ENCODE measurements at regions not wholly inside any gene's neighbourhood (a gene's known extent, or its start where the extent isn't known, plus 50 kb on each side); places are given as distances from the start of the nearest gene placed in this dataset.

DNA sequence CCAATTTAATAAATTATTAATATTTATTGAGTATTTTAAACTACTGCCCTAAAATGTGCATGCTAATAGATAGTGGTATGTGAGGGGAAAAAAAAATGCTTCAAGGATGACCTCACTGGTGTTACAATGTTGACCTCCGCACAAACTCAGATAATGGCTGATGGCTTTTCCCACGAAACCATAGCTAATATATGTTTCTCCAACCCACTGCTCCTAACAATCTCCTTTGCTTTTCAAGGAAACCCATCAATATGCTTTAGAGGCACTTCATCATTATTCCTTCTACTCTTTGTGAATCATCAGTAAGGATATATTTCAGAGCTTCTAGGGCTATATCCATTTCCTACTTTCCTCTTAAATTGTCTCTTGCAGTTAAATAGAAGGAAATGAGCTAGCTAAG is 1752.0 kb upstream of the TENM3 start:
- DNase-seq (ENCODE audit: low read depth) = no peak

DNA sequence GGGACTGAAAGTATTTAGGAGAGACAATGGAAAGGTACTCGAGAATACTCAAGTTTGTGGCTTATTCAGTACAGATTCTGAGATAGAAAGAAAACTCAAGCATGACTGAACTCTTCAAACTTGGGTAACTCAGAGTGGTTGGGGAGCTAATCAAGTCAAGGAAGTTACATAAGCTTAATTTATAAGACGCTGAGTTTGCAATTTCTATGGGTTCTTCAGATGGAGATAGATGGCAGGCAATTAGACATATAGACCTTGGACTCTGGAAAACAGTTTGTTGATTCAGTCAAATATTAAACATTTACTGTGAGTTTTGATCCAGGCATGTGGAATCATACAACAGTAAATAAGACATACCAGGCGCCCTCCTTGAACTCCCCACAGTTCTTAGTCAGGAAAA is 1749.9 kb upstream of the TENM3 start:
- no peak for DNase-seq (ENCODE audit: low read depth)

DNA sequence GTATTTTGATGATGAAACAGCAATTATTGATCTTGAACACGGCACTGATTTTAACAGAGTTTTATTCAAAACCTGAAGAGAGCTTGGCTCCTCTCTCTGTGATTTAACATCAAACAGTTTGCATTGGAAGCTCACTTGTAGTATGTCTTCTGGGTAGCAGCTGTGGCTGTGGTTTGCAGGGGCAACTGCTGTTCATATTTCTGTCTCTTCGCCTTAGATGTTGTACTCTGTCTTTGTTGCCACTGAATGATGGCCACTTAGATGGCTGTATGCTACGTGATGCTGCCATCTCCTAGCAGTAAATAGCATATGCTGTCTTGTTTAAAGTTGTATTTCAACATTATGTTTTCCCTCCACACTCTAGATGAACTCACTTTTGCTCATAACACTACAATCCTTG is 1743.0 kb upstream of the TENM3 start:
- DNase-seq (ENCODE audit: low read depth) = no peak

DNA sequence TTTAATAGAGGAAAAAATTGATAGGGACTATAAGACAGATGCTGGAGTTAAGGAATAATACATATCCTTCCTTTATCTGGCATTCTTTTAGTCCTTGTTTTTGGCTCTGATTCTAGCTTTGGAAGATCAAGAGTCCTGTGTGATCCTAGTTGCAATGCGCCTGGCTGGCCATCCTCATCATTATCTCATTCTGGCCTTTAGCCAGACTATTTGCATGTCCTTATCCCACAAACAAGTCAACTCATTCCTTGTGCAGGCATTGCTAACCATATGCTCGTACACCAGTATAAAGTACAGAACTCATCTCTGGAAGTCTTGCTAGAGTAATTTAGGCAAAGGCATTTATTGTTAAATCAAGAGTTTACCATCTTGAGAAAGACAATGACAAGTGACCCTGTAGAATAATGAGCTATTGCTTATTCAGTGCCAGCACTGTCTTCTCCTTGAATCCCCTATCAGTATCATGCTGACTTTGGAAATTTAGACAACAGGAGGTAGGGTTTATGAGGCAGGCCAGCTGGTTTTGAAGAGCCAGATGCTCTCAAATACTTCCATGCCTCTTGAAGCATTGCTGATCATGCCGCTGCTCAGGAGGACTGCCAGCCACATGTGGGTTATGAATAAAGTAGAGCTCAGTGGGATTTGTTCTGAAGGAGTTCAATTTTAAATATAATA is 1730.3 kb upstream of the TENM3 start:
- no peak for DNase-seq (ENCODE audit: low read depth)

DNA sequence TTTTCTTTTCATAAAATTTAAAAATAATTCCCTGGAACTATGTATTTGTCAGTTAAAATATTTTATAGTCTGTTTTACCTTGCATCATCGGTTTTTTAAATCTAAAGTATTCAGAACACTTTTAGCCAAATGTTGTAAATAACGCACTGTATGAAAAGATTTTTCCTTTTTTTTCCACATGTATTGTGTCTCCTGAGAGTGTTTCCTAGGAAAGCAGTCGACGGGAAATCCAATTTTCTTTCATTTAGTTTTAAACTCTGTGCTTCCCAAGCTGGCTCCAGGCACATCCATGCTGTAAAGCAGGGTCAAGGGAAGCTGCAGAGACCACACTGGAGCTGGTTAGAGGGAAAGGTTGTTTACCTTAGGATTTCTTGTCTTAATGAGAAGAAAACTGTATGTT is 1724.3 kb upstream of the TENM3 start:
- no peak for DNase-seq (ENCODE audit: low read depth)

DNA sequence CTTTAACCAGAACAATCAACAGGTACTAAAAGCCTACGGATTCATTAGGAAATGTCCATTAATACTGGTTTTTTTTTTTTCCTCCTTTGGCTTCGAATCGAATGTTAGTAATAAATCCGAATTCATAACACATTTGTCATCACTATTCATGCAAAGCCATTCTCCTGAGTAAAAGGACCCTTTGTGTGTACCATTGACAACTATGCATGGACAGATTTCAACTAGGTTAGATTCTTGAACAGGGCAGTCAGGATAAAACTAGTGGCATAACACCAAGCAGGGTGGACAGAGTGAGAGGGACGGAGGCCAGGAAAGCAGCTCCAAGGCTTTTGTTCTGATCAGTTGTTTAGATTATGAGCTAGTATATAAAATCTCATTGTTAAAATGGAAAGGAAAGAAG is 1722.0 kb upstream of the TENM3 start:
- no peak for DNase-seq (ENCODE audit: low read depth)

DNA sequence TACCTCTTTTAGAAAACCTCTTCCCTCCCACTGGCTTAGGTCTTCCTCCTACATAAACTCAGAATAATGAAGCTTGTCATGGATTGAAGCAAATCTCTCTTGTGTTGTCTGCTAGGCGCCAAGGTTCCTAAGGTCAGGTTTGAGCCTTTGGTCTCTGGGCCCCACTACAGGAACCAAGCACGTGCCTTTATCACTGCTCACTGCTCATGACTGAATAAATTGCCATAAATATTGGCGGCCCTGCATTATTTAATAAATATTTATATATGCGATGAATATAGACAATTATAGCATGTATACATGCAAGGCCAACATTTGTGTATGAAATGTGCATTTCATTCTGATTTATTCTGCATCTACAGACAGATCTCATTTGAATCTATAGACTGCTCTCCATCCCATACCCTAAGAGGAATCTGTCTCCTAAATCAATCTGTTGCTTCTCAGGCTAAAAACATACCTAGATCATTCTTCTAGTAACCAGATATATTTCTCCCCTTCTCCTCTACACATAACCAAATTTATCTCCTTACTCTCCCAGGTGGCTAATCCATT is 1717.6 kb upstream of the TENM3 start:
- DNase-seq (ENCODE audit: low read depth) = no peak

DNA sequence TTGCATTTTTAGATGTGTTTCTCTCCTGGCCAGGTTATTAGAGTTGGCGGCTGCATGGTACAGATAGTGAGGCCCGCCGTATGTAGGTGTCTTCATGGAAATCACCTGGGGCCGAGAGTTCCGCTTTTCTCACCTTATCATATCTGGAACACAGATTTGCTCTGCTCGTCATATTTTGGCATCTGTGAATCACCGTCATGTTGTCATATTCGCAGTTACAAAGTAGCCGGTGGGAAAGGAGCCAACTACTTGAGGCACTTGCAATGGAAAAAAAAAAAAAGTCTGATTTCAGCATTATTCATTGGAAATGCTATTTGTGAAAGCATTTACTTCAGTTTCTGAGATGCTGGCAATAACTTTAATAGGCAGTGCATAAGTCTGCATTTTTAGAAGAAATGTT is 1715.2 kb upstream of the TENM3 start:
- no peak for DNase-seq (ENCODE audit: low read depth)

DNA sequence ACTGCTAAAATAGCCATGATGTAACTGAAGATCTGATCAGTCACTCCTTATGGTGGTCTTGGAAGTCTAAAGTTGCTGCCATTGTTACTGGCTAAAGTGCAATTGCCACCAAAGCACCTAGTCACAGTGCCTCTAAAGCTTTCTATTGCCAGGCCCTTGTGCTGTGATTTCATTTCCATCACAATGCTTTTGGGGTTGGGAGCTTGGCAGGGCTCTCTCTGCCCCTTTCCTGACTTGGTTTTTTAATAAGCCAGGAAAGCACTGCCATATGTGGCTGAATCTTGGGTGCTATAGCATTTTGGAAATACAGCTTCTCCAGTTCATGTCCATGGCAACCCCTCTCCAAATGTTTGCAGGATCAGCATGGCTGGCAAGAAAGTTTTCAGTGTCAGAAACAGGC is 1712.4 kb upstream of the TENM3 start:
- no peak for DNase-seq (ENCODE audit: low read depth)

DNA sequence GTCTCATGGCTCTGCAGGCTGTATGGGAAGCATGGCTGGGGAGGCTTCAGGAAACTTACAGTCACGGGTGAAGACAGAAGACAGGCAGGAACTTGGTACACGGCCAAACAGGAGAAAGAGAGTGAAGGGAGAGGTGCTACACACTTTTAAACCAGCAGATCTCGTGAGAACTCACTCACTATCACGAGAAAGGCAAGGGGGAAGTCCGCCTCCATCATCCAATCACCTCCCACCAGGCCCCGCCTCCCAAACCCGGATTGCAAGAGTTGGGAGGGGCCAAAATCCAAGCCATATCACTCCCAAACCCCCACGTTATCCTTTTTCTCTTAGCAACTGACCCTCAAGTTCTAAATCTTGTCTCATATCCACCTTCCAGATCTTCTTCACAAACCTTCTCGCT is 1710.5 kb upstream of the TENM3 start:
- no peak for DNase-seq (ENCODE audit: low read depth)

DNA sequence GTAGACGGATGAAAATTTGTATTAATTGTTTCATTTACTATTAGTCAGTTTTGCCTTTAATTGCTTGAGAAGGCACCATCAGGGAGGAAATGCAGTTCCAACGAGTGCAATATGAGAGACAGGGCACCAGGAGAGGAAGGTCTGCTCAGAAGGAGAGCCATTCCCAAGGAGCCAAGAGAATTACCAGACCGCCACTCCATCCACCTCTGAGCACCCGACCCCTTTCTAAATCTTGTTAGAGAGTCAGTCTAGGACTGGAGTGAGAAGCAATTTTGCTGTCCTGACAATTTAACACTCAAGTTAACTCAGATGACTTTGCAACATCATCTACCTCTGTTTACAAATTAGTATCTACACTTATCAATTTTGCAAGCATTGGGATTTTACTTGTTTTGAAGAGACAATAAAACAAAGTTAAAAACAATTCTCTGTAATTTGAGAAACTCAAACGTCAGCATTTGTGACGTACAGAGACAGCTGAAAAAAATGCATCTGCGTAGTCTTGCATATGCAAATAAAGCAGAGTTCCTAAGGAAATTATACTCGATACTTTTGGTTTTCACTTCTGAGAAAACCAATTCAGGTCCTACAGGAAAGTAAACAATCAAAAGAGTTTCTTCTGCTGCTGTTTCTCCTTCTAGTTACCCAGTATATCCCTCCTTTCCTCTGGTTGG is 1704.7 kb upstream of the TENM3 start:
- DNase-seq (ENCODE audit: low read depth) = no peak

DNA sequence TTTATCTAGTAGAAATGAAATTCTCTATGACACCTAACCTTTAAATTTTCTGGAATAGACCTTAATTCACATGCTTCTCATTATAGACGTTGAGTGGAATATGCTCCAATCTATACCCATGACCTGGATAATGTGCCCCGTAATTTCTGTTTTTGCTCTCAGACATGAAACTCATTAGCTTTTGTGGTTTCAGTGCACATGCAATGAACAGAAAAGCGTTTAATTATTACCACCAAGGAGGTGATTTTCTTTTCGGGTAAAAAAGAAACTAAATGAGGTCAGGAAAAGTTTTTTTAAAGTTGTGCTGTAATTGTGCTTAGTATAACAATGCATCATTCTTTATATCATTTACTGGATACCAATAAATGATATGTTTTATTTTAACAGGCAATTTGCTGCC is 1703.9 kb upstream of the TENM3 start:
- no peak for DNase-seq (ENCODE audit: low read depth)

DNA sequence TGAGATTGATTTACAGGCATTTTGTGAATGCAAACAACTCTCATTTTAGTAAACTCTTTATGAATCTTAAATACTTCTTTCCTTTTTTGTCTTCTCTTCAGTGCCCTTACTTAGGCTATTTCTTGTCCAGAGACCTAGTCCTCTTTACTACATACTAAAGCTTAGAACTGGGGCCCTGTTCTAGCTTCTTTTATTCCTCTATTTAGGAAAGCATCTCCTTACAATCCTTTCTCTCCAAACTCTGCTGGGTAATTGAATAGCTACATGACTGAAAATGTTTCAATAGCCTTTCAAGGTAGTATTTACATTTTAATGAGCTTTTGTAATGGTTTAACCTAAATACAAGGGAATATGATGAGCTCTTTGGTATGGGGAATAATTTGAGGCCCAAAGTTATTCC is 1701.5 kb upstream of the TENM3 start:
- DNase-seq (ENCODE audit: low read depth) = no peak

DNA sequence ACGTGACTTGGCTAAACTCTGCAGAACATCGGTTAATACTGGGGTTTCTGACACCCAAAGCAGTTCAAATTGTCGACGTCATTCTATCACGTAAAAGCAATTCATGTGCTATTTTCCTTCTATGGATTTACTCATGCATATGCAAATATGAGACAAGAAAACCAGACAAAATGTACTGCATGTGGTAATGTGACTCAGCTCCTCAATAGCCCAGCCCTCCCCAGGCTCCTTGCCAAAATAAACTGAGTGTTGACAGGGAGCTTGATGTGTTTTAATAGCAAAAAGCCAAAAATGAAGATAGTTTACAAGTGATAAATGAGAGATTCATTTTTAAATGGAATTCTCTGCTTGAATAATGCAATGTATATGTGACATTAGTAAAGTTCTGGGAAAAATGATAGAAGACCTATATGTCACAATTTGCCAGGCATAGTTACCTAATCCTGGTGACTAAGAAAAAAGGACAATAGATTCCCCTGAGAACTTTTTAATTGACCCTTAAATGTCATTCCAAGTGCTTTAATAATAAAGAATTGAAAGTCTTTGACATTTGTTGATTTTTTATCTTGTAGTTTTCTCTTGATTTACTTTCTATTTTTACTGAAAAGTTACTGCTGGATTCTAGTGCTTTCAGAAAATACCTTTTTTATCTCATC is 1700.6 kb upstream of the TENM3 start:
- DNase-seq (ENCODE audit: low read depth) = no peak

DNA sequence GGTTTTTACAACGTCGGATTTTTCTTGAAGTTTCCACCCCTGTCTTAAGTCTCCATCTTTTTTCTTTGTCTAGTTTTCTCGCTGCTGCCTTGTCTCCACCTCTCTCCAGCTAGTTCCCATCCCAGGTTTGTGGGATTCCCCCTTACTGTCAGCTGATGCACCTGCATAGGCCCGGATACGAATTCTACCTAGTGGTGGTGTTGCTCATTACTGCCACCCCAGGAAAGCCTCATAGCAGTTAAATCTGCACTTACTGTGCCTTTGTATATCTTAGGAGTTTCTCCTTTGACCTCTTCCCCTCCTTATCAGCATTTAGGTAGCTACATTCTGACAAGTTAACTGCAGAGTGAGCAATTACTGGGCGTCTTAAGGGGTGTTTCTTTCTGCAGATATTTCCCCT is 1693.1 kb upstream of the TENM3 start:
- no peak for DNase-seq (ENCODE audit: low read depth)

DNA sequence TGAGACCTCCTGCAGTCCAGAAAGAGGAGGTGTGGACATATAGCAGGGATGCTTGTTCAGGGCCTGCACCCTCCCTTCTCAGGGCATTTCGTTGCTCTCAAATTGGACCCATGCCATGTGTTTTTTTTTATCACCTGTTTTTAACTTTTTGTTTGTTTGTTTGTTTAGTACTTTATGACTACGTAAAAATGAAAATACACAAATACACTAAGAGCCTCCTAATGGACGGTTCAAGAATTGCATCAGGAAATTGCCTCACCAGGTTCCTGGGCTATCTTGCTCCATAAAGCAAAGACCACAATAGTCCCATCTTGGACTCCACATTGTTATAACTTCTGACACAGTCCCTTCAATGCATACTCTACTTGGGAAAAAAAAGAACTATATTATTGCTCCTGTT is 1685.9 kb upstream of the TENM3 start:
- no peak for DNase-seq (ENCODE audit: low read depth)

DNA sequence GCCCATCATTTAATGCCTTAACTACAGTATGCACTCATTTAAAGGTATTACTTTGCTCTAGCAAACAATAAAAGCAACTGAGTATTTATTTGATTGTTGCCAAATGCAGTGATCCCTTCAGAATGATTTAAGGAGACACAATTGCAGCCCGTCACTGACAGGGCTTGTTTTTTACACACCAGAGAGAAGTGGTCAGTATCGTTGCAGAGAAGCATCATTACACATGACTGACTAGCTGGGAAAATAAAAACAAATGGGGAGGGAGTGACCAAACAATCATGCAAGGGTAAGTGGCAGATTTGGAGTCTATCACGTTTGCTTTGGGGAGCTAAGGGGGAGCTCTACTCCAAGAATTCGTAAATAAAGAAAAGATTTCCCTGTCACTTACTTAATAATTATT is 1685.3 kb upstream of the TENM3 start:
- DNase-seq (ENCODE audit: low read depth) = no peak

DNA sequence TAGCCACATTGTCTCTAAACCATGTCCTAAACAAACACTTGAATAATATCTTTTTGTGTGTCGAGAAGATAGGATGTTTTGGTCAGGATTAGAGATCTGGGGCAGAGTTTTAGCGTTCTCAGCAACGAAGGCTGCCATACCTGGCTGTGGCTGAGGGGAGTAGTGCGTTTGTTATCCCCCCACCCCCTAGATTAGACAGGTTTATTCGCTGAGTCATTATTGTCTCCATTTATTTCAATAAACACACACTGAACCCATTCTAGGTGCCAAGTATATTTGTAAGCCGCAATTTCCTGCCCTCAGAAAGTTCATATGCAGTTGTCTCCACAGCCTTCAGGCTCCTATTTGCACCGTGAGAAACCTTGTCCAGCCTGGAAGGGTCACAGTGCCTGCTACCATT is 1684.8 kb upstream of the TENM3 start:
- DNase-seq (ENCODE audit: low read depth) = no peak

DNA sequence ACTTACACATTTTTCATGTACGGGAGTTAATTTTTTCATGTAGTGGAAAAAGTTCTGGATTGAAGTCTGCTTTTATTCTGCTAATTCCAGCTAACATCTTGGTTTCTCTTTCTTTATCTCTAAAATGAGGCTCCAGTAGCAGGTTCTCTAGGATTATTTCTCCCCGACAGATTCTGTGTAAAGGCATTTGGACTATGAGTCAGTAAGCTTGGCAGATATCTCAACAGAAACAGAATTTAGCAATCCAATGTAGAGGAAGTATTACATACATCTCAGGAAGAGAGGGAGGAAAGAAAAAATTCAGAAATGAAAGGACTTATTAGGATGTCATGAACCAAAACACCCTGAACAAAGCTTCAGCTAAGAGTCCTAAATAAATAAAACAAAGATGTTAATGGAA is 1682.3 kb upstream of the TENM3 start:
- no peak for DNase-seq (ENCODE audit: low read depth)

DNA sequence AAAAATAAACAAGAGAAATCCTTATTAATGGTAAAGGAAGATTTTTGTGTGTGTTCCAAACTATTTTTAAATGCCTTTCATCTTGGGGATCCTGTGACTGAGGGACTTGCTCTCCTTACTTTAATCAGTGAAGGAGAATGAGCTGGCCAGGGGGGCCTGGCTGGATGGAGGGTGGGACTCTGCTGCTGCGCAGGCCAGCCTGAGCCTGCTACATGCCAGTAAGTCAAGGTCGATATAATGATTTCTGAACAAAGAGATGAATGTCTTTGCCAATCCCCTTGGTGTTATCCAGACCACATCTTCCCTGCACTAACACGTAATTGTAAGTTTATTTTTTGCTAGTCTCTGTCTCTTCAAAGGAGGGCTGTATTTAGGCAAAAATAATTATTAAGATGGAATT is 1679.2 kb upstream of the TENM3 start:
- DNase-seq (ENCODE audit: low read depth) = no peak

DNA sequence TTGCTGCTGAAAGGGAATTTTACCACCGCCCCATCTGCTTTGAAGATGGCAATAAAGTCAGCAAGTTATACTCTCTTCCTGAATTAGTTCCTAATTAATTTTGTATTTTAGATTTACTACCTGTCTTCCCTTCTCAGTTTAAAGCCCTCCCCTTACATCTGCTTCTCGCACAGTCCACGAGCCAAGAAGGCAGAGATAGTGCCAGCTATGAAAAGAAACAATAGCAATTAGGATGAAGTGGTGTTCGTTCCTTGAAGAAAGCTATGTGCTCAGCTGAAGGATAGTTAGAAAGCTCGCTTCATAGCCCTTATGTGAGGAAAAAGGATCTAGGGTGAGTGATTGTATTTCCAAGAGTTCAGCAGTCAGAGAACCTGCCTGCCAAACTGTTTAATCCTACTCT is 1678.8 kb upstream of the TENM3 start:
- DNase-seq (ENCODE audit: low read depth) = no peak

DNA sequence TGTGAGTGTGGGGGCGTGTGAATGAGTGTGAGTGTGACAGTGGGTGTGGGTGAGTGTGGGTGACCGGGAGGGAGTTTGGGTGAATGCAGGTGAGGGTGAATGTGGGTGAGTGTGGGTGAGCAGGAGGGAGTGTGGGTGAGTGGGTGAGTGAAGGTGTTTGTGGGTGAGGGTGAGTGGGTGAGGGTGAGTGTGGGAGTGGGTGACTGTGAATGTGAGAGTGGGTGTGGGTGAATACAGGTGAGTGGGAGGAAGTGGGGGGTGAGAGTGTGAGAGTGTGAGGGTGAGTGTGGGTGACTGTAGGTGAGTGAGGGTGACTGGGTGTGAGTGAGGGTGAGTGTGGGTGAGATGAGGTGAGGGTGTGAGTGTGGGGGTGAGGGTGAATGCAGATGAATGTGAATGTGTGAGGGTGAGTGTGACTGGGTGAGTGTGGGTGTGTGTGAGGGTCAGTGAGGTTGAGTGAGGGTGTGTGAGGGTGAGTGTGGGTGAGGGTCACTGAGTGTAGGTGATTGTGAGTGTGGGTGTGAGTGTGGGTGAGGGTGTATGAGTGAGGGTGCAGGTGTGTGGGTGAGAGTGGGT is 1677.3 kb upstream of the TENM3 start:
- DNase-seq (ENCODE audit: low read depth) = no peak

DNA sequence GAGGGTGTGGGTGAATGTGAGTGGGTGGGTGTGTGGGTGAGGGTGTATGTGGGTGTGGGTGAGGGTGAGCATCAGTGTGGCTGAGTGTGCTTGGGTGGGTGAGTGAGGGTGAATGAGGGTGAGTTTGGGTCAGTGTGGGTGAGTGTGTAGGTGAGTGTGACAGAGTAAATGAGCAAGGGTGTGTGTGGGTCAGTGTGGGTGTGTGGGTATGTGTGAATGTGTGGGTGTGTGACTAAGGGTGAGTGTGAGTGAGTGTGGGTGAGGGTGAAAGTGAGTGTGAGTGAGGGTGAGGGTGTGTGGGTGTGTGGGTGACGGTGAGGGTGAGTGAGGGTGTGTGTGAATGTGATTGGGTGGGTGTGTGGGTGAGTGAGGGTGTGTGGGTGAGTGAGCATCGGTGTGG is 1676.7 kb upstream of the TENM3 start:
- no peak for DNase-seq (ENCODE audit: low read depth)
